CD14-positive monocyte (primary cell): ENCODE measurements at regions not wholly inside any gene's neighbourhood (a gene's known extent, or its start where the extent isn't known, plus 50 kb on each side); places are given as distances from the start of the nearest gene placed in this dataset.

Experiments used
- DNase-seq, 3 donors: peaks; one replicate each; pipeline ENCODE4 v3.0.0-alpha.2; 2011 to 2022
- H2AFZ ChIP-seq: 2 replicates; pipeline ENCODE4 v1.6.0; 2012; ENCODE audit warnings: mild to moderate bottlenecking, low read depth, low read length, inconsistent platforms; ENCODE audit not compliant: insufficient read depth, poor library complexity, severe bottlenecking
- H3K27ac ChIP-seq, 2 donors: 1 replicate in 1 of 2; 2 replicates in 1 of 2; pipeline ENCODE4 v1.5.1; 2012 to 2013; ENCODE audit warnings: low read length in 2 of 2, control low read depth in 1 of 2, inconsistent platforms in 1 of 2, low read depth in 1 of 2, mild to moderate bottlenecking in 1 of 2
- H3K27me3 ChIP-seq, 2 donors: one replicate each; pipeline versions ENCODE4 v1.6.0 to v1.6.1; 2011 to 2013; ENCODE audit warnings: low read length in 2 of 2; ENCODE audit not compliant: control insufficient read depth in 2 of 2, insufficient read depth in 2 of 2
- H3K36me3 ChIP-seq, 2 donors: replicated peaks in 1 of 2; 1 replicate in 1 of 2; 2 replicates in 1 of 2; pipeline versions ENCODE4 v1.5.1 to v1.6.1; 2012 to 2013; ENCODE audit warnings: low read length in 2 of 2, control low read depth in 1 of 2, inconsistent platforms in 1 of 2, mild to moderate bottlenecking in 1 of 2; ENCODE audit not compliant: insufficient read depth in 2 of 2, control insufficient read depth in 1 of 2
- H3K4me1 ChIP-seq, 2 donors: 1 replicate in 1 of 2; 2 replicates in 1 of 2; pipeline versions ENCODE4 v1.5.1 to v1.6.1; 2012 to 2013; ENCODE audit warnings: low read length in 2 of 2, control low read depth in 1 of 2, inconsistent platforms in 1 of 2, mild to moderate bottlenecking in 1 of 2, moderate library complexity in 1 of 2; ENCODE audit not compliant: insufficient read depth in 2 of 2, control insufficient read depth in 1 of 2
- H3K4me2 ChIP-seq: replicated peaks from 2 replicates; pipeline ENCODE3; 2012; ENCODE audit warnings: low read length, moderate library complexity, mild to moderate bottlenecking; ENCODE audit not compliant: poor library complexity, severe bottlenecking; ENCODE audit errors: extremely low read depth
- H3K4me3 ChIP-seq, 3 experiments: fragments of 200-600 bp in 1 of 3; sonication (generic) in 1 of 3; replicated peaks in 1 of 3; 1 replicate in 2 of 3; 2 replicates in 1 of 3; pipeline ENCODE4 v1.5.1; 2011 to 2013; ENCODE audit warnings: low read length in 3 of 3, mild to moderate bottlenecking in 3 of 3, control low read depth in 2 of 3, low read depth in 2 of 3, inconsistent platforms in 1 of 3, moderate library complexity in 1 of 3
- H3K79me2 ChIP-seq: 2 replicates; pipeline ENCODE4 v1.6.0; 2012; ENCODE audit warnings: mild to moderate bottlenecking, control low read depth, inconsistent platforms, low read length, moderate library complexity; ENCODE audit not compliant: insufficient read depth
- H3K9ac ChIP-seq: 2 replicates; pipeline ENCODE4 v1.6.0; 2017; ENCODE audit warnings: low read length, mild to moderate bottlenecking; ENCODE audit not compliant: insufficient read depth, poor library complexity, severe bottlenecking
- H3K9me3 ChIP-seq, 2 donors: replicated peaks in 1 of 2; 1 replicate in 1 of 2; 2 replicates in 1 of 2; pipeline versions ENCODE4 v1.5.1 to v1.6.1; 2012 to 2013; ENCODE audit warnings: low read length in 2 of 2, control low read depth in 1 of 2; ENCODE audit not compliant: control insufficient read depth in 1 of 2, insufficient read depth in 1 of 2
- H4K20me1 ChIP-seq: 2 replicates; pipeline ENCODE4 v1.6.0; 2012; ENCODE audit warnings: mild to moderate bottlenecking, low read length, control low read depth, moderate library complexity; ENCODE audit not compliant: insufficient read depth
- H3K27ac Mint-ChIP-seq, 7 donors: one replicate each; pipeline ENCODE4 v1.8.0; 2020; ENCODE audit warnings: mild to moderate bottlenecking in 7 of 7, mixed read lengths in 7 of 7, moderate library complexity in 6 of 7, inconsistent platforms in 2 of 7
- H3K27me3 Mint-ChIP-seq, 3 donors: one replicate each; pipeline ENCODE4 v1.8.0; 2021 to 2022; ENCODE audit warnings: low read depth in 3 of 3, mild to moderate bottlenecking in 3 of 3, mixed read lengths in 3 of 3, moderate library complexity in 3 of 3, inconsistent platforms in 1 of 3
- H3K36me3 Mint-ChIP-seq, 2 donors: one replicate each; pipeline ENCODE4 v1.8.0; 2020; ENCODE audit warnings: mixed read lengths in 2 of 2, inconsistent platforms in 1 of 2, mild to moderate bottlenecking in 1 of 2
- H3K4me1 Mint-ChIP-seq: one replicate; pipeline ENCODE4 v1.8.0; 2020; ENCODE audit warnings: mild to moderate bottlenecking, mixed read lengths
- H3K4me3 Mint-ChIP-seq, 2 donors: one replicate each; pipeline ENCODE4 v1.8.0; 2020; ENCODE audit warnings: mild to moderate bottlenecking in 2 of 2, mixed read lengths in 2 of 2, moderate library complexity in 1 of 2
- H3K9me3 Mint-ChIP-seq, 7 donors: one replicate each; pipeline ENCODE4 v1.8.0; 2020 to 2022; ENCODE audit warnings: mixed read lengths in 7 of 7, mild to moderate bottlenecking in 6 of 7, moderate library complexity in 6 of 7, inconsistent platforms in 2 of 7
- WGBS: methylation state at CpG from one replicate; pipeline ENCODE4 v1.1.5; 2013; ENCODE audit warnings: missing lambda C conversion rate; ENCODE audit not compliant: insufficient coverage; 5-methylcytosine and 5-hydroxymethylcytosine counted together
- intact Hi-C, 2 donors: fragments of 100-400 bp; cut with micrococcal nuclease; formaldehyde crosslinking; loops; one replicate each; pipeline versions ENCODE4 v1.15.0 to v1.15.1; 2023
- TF ChIP-seq, protein P1 (sequence below): fragments of 200-600 bp; IDR thresholded peaks from one replicate; pipeline ENCODE4 v1.8.0; 2022; ENCODE audit warnings: antibody characterized with exemption, mild to moderate bottlenecking

DNA sequence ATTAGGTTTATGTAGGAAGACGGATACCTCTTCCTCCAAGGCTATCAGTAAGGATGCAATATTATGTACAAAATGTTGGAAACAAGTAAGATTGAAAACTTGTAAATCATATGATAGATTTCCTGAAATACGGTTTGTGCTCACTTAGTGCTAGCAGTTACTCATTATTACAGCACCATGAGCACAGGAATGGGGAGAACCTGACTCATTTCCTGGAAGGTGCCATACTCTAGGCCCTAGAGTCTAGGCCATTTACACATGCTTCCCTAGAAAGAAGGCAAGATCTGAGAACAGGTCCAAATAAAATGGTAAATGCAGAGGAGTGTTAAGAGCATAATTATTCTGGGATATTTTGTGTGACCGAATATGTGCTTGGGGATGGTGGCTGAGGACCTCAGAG, 467.7 kb upstream of the CELF4 start:
- H3K4me1 Mint-ChIP-seq: no peaks in the 10 kb centered on the region
- TF ChIP-seq, protein P1, sequence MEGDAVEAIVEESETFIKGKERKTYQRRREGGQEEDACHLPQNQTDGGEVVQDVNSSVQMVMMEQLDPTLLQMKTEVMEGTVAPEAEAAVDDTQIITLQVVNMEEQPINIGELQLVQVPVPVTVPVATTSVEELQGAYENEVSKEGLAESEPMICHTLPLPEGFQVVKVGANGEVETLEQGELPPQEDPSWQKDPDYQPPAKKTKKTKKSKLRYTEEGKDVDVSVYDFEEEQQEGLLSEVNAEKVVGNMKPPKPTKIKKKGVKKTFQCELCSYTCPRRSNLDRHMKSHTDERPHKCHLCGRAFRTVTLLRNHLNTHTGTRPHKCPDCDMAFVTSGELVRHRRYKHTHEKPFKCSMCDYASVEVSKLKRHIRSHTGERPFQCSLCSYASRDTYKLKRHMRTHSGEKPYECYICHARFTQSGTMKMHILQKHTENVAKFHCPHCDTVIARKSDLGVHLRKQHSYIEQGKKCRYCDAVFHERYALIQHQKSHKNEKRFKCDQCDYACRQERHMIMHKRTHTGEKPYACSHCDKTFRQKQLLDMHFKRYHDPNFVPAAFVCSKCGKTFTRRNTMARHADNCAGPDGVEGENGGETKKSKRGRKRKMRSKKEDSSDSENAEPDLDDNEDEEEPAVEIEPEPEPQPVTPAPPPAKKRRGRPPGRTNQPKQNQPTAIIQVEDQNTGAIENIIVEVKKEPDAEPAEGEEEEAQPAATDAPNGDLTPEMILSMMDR: no peak

DNA sequence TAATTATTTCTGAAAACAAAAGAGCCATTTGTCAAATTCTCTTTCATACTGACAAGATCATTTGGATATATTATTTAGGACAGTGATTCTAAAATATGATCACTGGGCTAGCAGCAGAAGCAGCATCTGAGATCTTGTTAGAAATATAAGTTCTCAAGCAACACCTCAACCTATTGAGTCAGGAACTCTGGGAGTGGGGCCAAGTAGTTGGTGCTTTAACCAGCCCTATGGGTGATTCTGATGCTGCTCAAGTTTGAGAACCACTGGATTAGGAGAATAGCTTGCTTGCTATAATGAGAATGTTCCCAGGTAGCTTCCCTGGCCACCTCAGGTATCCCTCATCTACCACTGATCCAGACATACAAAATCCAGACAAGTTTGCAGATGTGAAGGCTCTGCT, 466.9 kb upstream of the CELF4 start:
- no peaks in the 10 kb centered on the region for H3K36me3 ChIP-seq
- H3K9ac ChIP-seq: no peak overlapping the region
- no peaks in the 10 kb centered on the region for H3K4me1 Mint-ChIP-seq
- intact Hi-C loops: no loop called here
- H3K4me3 Mint-ChIP-seq: no peak overlapping the region
- H3K27me3 ChIP-seq: no peaks in the 10 kb centered on the region
- peaks cover 0 to 14% of the 10 kb centered on the region in 2 donors for H3K9me3 ChIP-seq
- H3K4me3 ChIP-seq: no peak overlapping the region
- no peak overlapping the region for H3K4me2 ChIP-seq
- H3K9me3 Mint-ChIP-seq: peaks cover 4 to 21% (median 11%) of the 10 kb centered on the region in 7 donors
- H3K4me1 ChIP-seq: no peaks in the 10 kb centered on the region
- no peaks in the 10 kb centered on the region for H3K27me3 Mint-ChIP-seq
- no peak overlapping the region for H3K27ac Mint-ChIP-seq
- no peak for DNase-seq
- H4K20me1 ChIP-seq: no peaks in the 10 kb centered on the region
- H3K79me2 ChIP-seq: no peaks in the 10 kb centered on the region
- H3K36me3 Mint-ChIP-seq: no peaks in the 10 kb centered on the region
- TF ChIP-seq, protein P1: no peak
- no peak overlapping the region for H2AFZ ChIP-seq
- H3K27ac ChIP-seq: no peak overlapping the region

More for the DNA sequence above, 467.7 kb upstream of the CELF4 start:
- no peak overlapping the region for H3K27ac ChIP-seq
- intact Hi-C loops: no loop called here
- no peaks in the 10 kb centered on the region for H3K27me3 ChIP-seq
- no peaks in the 10 kb centered on the region for H3K4me1 ChIP-seq
- H3K79me2 ChIP-seq: no peaks in the 10 kb centered on the region
- no peaks in the 10 kb centered on the region for H3K36me3 ChIP-seq
- 100% methylated on average over 1 of the region's 3 CpGs for WGBS
- no peaks in the 10 kb centered on the region for H4K20me1 ChIP-seq
- peaks cover 0 to 8% of the 10 kb centered on the region in 2 donors for H3K9me3 ChIP-seq
- no peak for DNase-seq
- no peak overlapping the region for H3K9ac ChIP-seq
- H3K27ac Mint-ChIP-seq: no peak overlapping the region
- H3K36me3 Mint-ChIP-seq: no peaks in the 10 kb centered on the region
- no peak overlapping the region for H3K4me3 ChIP-seq
- H3K4me3 Mint-ChIP-seq: no peak overlapping the region
- no peak overlapping the region for H2AFZ ChIP-seq
- H3K9me3 Mint-ChIP-seq: peaks cover 4 to 17% (median 7%) of the 10 kb centered on the region in 7 donors
- H3K27me3 Mint-ChIP-seq: no peaks in the 10 kb centered on the region
- no peak overlapping the region for H3K4me2 ChIP-seq
